HG02759 (cell line): ENCODE measurements at regions not wholly inside any gene's neighbourhood (a gene's known extent, or its start where the extent isn't known, plus 50 kb on each side); places are given as distances from the start of the nearest gene placed in this dataset.

ENCODE experiments used
- ATAC-seq: cut with Tn5 transposase; IDR thresholded peaks from one replicate; pipeline ENCODE4 v1.9.1; 2021; ENCODE audit warnings: mild to moderate bottlenecking, moderate library complexity; ENCODE audit not compliant: unreplicated experiment

DNA sequence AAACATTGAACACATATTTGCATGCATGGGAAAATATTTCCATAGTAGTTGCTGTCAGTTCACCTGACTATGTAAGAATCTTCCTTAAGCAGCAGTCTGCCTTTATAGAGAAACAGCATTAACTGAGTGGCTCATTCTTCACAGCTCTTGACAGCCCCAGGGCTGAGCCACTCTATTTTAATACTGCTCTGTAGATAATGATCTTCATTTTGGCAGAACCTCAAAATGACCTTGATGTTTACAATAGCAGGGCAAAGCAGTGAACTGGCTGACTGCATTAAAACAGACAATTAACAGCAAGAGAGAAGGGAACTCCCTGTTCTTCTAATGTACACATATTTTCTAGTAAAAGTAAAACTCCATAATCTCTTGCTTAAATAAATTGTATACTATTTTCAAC is 580.6 kb upstream of the SOX11 start:
- no peak for ATAC-seq

- no peak for ATAC-seq
Observed at GRCh38 chr2:5119046-5119445, 573.1 kb upstream of the SOX11 start.

- no peak for ATAC-seq
Observed at GRCh38 chr2:5121121-5121520, 571.1 kb upstream of the SOX11 start.

DNA sequence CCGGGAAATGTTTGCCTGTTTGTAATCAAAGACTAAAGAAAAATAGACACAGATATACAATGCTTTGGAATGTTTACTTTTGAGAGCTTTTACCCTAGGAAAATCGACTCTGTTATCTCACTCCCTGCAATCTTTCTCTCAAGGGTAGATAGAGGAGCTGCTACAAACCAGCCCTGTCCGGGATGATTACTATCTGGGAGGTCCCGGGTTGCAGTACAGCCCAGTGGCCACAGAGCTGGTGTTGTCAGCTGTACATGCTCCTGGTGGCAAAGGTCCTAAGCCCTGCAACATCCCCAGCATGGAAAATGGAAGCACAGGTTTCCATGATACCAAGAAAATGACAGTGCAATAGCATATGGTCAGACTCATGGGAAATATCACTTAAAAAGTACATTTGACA is 570.5 kb upstream of the SOX11 start:
- no peak for ATAC-seq

DNA sequence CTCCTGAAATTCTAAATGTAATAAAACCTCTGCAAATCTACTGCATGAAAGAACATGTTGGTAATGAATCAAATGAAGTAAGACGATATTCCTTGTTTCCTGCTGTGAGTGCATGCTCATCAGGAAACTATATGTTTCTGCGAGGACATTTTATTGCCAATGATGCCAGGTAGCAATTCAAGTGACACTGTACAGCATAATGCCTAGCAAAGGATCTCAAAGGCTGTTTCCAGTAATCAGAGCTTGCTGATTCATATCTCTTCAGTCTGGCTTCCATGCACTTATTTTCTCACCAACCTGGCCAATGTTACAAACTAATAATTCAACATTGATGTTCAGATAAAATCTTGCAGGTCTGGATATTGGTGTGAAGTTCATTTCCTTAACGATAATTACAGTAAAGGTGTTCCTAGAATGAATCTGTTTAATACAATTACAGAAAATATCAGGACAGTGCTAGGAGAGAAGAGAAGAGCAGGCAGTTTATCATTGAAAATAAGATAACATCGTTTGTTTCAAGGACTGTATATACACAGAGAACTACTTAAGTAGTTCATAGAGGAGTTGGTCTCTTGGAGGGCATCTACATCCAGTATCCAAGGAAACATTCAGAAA is 568.5 kb upstream of the SOX11 start:
- no peak for ATAC-seq

DNA sequence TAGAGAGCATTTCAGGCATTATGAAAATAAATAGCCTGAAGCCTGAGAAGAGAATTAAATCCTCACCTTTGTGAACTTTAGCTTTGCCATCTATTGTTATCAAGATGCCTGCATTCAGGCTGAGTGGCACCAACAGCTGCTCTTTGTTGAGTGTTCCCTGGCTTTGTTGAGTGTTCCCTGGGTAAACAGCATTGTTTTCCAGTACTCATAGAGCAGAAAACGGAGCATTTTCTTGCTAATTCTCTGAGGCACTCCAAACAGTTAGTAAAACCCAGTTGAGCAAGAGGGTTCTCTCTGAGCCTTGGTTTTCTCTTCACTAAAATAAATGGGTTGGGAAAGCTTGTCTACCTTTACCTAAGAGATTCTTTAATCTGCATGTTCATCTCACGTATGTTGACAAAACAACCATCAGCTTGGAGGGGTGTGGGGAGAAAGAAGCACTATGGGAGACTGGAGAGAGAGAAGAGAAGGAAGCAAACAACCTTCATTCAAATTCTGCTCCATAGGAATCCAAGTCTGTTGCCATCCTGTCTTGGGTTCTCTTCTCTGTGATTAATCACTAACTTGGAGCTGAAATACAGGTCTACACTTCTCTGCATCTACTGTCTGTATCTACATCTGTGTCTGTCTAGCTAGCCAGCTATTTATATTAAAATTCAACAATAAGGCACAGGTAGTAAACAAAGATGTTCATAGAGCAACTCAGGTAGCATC is 567.0 kb upstream of the SOX11 start:
- ATAC-seq: no peak

GRCh38 chr2:5132281-5132680 is 559.9 kb upstream of the SOX11 start:
- no peak for ATAC-seq

GRCh38 chr2:5140347-5140746 is 551.8 kb upstream of the SOX11 start:
- ATAC-seq: no peak

GRCh38 chr2:5144159-5144558 is 548.0 kb upstream of the SOX11 start:
- no peak for ATAC-seq

GRCh38 chr2:5145053-5145452 is 547.1 kb upstream of the SOX11 start:
- ATAC-seq: no peak

- no peak for ATAC-seq
Observed at GRCh38 chr2:5145801-5146200, 546.4 kb upstream of the SOX11 start.

DNA sequence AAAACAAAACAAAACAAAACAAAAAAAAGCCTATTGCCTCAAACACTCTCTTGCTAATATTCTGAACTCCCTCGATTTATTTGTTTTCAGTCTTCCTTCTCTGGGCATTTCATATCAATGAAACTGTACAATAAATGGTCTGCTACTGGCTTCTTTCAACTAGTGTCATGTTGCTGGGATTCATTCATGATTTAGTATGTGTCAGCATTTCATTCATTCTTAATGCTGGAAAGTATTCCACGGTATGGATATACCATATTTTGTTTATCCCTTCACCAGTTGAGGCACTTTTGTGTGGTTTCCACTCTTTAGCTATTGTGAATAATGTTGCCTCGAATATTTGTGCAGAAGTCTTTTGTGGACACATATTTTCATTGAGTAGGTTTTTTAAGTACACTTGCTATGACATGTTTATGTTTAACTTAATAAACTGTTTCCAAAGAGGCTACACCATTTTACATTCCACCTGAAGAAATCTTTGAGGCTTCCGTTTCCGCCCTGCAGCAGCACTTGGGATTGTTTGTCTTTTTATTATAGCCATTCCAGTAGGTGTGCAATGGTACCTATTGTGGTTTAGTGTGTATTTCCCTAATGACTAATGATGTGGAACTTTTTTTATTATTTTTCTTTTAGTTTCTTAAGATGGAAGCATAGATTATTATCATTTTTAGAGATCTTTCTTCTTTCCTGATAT is 543.6 kb upstream of the SOX11 start:
- ATAC-seq: no peak

GRCh38 chr2:5150871-5151270 is 541.3 kb upstream of the SOX11 start:
- no peak for ATAC-seq

GRCh38 chr2:5164776-5165525 is 527.2 kb upstream of the SOX11 start:
- no peak for ATAC-seq

DNA sequence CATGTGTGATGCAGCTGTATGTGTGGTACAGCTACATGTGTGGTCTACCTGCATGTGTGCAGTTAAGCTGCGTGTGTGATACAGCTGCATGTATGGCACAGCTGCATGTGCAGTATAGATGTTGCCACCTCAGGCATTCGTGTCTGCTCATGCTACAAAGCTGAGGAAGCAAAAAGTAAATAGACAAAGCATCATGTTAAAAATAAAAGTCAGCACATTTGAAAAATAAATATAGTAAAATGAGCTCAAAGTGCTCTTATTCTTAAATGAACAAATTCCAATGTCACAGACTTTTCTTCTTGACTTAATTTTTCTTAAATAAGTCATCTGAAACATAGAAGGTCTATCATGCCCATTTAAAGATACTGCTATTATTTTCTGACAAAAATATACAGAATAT is 519.3 kb upstream of the SOX11 start:
- no peak for ATAC-seq

DNA sequence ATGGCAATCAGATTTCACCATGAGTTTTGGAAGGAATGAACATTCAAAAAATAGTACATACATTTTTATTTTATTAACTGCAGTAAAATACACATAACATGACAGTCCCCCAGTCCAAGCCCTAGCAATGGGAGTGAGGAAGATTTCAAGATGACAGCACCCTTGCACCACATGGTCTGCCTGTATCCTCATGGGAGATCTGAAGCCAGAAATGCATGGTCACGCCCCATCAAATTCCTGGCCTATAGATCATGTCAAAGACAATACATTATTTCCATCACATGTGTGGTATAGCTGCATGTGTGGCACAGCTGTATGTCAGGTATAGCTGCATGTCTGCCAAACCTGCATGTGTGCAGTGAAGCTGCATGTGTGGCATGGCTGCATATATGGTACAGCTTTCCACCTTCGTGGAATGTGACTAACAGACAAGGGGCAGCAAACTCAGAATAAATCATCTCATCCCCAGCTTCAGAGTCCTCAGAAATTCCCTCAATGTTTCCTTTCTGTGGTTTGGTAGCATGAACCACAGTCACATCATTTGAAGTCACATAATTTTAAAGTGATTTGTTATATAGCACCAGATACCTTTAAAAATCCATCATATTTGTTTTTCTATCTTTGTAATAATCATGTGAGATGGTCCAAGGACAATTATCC is 518.2 kb upstream of the SOX11 start:
- no peak for ATAC-seq

DNA sequence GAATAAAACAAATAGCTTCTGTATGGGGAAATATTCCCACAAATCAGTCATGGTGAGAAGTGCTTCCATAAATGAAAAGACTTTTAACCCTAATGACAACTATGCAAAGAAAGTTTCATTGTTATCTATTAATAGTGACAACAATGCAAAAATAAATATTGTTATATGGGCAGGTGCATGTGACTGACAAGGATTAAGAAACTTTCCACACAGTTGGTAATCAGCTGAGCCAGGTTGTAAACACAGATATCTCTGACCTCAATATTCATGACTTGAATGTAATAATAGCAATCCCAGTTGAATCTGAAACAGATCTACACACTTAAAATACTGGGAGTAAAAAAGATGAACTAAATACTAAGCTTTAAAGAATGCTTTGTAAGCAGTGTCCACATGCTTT is 517.0 kb upstream of the SOX11 start:
- ATAC-seq: no peak

GRCh38 chr2:5176764-5177163 is 515.4 kb upstream of the SOX11 start:
- no peak for ATAC-seq

DNA sequence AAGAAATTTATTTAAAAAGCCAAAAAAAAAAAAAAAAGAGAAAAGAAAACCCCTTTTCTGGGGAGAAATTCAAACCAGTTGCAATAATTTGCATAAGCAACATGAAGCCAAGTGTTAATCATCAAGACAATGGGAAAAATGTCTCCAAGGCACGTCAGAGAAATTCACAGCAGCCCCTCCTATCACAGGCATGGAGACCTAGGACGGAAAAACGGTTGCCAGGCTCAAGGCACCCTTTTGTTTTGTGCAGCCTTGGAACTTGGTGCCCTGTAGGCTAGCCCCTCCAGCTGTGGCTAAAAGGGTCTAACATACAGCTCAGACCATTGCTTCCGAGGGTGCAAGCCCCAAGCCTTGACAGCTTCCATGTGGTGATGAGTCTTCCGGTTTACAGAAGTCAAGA is 509.2 kb upstream of the SOX11 start:
- ATAC-seq: no peak

- no peak for ATAC-seq
Observed at GRCh38 chr2:5187283-5187682, 504.9 kb upstream of the SOX11 start.

DNA sequence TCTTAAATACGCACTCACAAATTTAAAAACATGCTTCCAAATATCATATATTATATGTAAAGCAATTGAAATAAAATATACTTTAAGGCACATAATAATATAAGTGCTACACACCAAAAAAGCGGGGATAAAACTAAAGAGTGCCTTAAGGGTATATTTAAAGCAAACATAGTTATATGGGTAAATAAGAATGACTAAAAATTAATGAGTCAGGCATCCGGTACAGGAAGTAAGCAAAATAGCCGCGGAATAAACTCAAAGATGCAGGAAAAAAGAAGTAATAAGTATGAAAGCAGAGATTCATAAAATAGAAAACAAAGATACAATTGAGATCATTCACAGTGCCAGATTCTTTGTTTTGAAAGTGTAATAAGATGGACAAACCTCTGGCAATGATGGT is 503.5 kb upstream of the SOX11 start:
- no peak for ATAC-seq
